ENCODE measurements at regions not wholly inside any gene's neighbourhood (a gene's known extent, or its start where the extent isn't known, plus 50 kb on each side); places are given as distances from the start of the nearest gene placed in this dataset.
"Not testable (repeated sequence)": the region's sequence is repeated elsewhere in the genome, so short reads cannot be mapped to it uniquely, and the experiment has no call there.

DNA sequence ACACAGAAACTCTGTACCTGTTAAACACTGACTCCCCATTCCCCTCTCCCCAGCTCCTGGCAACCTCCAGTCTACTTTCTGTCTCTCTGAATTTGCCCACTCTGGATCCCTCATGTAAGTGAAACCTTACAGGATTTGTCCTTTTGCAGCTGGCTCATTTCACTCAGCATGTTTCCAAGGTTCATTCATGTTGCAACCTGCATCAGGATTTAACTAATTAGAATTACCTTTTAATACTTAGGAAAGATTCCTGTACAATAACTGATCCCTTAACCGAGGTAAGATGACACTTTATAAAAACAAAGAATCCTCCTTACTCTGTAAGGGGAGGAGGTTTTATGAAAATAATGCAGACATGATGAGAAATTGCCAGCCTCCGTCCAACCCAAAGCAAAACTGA, 113.1 kb upstream of the MTHFD1L start:
- H3K27ac ChIP-seq = no peak overlapping the region
- TF ChIP-seq, protein P1, sequence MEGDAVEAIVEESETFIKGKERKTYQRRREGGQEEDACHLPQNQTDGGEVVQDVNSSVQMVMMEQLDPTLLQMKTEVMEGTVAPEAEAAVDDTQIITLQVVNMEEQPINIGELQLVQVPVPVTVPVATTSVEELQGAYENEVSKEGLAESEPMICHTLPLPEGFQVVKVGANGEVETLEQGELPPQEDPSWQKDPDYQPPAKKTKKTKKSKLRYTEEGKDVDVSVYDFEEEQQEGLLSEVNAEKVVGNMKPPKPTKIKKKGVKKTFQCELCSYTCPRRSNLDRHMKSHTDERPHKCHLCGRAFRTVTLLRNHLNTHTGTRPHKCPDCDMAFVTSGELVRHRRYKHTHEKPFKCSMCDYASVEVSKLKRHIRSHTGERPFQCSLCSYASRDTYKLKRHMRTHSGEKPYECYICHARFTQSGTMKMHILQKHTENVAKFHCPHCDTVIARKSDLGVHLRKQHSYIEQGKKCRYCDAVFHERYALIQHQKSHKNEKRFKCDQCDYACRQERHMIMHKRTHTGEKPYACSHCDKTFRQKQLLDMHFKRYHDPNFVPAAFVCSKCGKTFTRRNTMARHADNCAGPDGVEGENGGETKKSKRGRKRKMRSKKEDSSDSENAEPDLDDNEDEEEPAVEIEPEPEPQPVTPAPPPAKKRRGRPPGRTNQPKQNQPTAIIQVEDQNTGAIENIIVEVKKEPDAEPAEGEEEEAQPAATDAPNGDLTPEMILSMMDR (conservative IDR thresholded peaks at IDR 0.05) = no peak

DNA sequence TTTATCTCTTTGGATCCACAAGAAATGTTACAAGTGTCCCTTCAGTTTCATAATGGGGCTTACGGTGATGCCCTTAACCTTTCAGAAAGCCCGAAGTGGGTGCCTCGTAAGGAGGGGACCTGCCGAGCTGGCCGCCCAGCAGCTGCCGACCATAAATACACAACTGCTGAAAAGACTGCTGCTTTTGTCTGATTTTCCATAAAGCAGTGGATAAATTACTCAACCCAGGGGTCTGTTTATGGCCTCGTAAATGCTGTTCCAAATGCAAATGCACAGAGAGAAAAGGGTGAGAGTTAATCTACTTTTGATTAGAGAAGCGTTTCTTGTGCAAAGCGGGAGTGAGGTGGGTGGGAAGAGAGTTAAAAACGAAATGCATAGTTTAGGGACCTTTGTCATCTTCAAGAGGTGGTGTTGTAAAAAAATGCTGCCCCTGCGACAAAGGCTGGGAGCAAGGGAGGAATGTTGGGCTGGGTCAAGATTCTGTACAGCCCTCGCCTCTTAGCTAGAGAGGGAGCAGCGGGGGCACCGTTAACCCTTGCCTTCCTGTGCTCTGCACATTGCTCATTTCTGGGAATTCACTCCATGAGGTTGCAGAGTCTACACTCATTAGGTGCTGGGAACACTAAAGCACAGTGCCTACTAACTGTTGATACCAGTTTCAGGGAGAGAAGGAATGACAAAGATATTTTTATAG, 112.0 kb upstream of the MTHFD1L start:
- TF ChIP-seq, protein P1 (conservative IDR thresholded peaks at IDR 0.05) = no peak
- H3K27ac ChIP-seq = no peak overlapping the region

DNA sequence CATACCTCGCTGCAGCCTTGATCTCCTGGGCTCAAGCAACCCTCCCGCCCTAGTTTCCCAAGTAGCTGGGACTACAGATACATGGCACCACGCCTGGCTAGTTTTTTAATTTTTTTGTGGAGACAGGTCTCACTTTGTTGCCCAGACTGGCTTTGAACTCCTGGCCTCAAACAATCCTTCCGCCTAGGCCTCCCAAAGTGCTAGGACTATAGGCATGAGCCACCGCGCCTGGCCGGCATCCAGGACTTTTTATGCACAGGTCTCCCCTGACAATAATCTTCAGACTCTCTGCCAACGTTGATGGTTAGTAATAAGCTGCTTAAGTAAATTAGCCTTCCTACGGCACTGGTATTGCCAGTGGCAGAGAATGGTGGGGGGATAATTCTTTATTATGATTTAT, 110.5 kb upstream of the MTHFD1L start:
- TF ChIP-seq, protein P1 (conservative IDR thresholded peaks at IDR 0.05) = no peak
- H3K27ac ChIP-seq = no peak overlapping the region

DNA sequence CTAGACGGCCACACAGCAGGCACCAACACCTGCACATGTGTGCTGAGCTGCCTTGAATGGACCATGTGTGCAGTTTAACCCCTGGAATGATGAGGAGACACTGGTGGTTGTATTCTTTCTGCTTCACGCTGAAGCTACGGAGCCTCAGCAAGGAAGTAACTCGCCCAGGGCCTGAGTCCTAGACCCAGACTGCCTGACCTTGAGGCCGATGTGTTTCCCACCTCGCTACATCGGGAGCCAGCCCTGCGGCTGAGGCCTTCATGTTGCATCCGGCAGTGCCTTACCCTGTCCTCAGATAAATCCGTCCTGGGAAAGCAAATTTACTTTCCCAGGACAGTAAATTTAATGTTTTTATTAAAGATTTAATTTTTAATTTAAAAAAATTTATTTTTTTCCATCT, 110.0 kb upstream of the MTHFD1L start:
- TF ChIP-seq, protein P1 (conservative IDR thresholded peaks at IDR 0.05) = no peak
- no peak overlapping the region for H3K27ac ChIP-seq

DNA sequence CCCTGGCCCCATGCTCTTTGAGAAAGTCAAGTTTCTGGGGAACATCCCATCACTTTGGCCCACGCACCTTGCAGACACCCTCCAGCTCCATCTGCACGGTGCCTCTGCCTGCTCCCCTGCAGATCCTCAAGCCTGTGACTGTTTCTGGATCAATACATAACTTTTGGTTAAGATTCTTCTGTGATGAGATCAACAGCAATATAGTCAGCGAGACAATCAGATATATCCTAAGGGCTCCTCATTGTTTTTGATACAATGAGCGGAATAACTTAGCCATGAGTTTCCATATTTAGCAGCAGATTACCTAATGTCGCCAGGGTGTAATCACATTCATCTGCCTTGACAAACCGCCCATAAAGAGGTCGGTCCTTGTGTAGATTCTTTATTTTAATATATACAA, 109.3 kb upstream of the MTHFD1L start:
- TF ChIP-seq, protein P1 (conservative IDR thresholded peaks at IDR 0.05) = no peak
- no peak overlapping the region for H3K27ac ChIP-seq

DNA sequence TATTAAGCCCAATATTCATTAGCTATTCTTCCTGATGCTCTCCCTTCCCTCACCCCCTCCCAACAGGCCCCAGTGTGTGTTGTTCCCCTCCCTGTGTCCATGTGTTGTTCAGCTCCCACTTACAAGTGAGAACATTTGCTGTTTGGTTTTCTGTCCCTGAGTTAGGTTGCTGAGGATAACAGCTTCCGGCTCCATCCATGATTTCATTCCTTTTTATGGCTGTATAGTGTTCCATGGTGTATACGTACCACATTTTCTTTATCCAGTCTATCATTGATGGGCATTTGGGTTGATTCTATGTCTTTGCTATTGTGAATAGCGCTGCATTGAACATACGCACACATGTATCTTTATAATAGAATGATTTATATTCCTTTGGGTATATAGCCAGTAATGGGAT, 107.7 kb upstream of the MTHFD1L start:
- not testable (repeated sequence) for H3K27ac ChIP-seq

DNA sequence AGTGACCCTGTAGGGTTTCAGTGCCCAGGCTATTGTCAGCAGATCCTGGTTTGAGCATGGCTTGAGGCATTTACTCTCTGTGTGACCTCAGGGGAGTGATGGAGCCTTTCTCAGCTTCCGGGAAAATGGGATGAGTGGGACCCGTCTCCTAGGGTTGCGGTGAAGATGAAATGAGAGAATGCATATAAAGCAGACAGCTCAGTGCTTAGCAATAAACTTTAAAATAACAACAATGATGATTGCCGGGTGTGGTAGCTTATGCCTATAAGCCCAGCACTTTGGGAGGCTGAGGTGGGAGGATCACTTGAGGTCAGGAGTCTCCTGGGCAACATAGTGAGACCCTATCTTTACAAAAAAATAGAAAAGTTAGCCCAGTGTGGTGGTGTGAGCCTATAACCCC, 106.0 kb upstream of the MTHFD1L start:
- no peak overlapping the region for H3K27ac ChIP-seq
- TF ChIP-seq, protein P1 (conservative IDR thresholded peaks at IDR 0.05) = no peak

DNA sequence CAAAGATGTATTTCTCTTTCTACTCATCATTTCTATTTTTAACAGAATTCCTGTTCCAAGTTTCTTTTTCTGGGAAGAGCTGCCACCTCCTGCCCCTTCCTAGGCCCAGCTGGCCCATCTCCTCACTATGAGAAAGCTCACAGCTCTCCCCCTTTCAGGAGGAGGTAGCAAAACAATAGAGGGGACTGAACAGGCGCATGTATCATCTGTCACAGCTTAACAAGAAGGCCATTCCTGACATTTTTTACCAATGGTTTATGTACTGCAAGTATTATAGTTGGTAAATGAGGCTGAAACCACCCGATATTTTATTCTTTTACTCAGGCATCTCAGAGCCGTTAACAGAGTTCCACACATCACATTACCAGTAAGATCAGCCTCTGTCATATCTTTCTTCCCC, 103.7 kb upstream of the MTHFD1L start:
- TF ChIP-seq, protein P1 (conservative IDR thresholded peaks at IDR 0.05) = no peak
- H3K27ac ChIP-seq = no peak overlapping the region

All from VCaP (cell line).